GM23338 (cell line): ENCODE measurements at regions not wholly inside any gene's neighbourhood (a gene's known extent, or its start where the extent isn't known, plus 50 kb on each side); places are given as distances from the start of the nearest gene placed in this dataset.

Source experiments
- ATAC-seq: fragments of 200-7000 bp; cut with Tn5 transposase; 3 replicates; pipeline ENCODE4 v1.9.1; 2020
- DNase-seq: peaks from one replicate; pipeline ENCODE4 v3.0.0-alpha.2; 2015; ENCODE audit warnings: low spot score
- H2AFZ ChIP-seq: fragments of 200-600 bp; sonication (generic); 2 replicates; pipeline ENCODE4 v1.8.0; 2016; ENCODE audit warnings: antibody characterized with exemption, mild to moderate bottlenecking, moderate library complexity
- H3F3A ChIP-seq: fragments of 200-600 bp; sonication (generic); replicated peaks from 2 replicates; pipeline ENCODE4 v1.8.0; 2017; ENCODE audit warnings: antibody characterized with exemption, mixed run types, low read depth
- H3K27ac ChIP-seq: fragments of 200-600 bp; sonication (generic); 2 replicates; pipeline ENCODE4 v1.6.1; 2016; ENCODE audit warnings: low read depth
- H3K27me3 ChIP-seq: fragments of 200-600 bp; sonication (generic); 2 replicates; pipeline ENCODE4 v1.8.0; 2016; ENCODE audit warnings: mild to moderate bottlenecking, mixed run types, moderate library complexity; ENCODE audit not compliant: insufficient read depth
- H3K36me3 ChIP-seq: fragments of 200-600 bp; sonication (generic); 2 replicates; pipeline ENCODE4 v1.8.0; 2016; ENCODE audit warnings: mild to moderate bottlenecking; ENCODE audit not compliant: insufficient read depth
- H3K4me1 ChIP-seq: fragments of 200-600 bp; sonication (generic); 2 replicates; pipeline ENCODE4 v1.8.0; 2016; ENCODE audit warnings: mild to moderate bottlenecking, moderate library complexity; ENCODE audit not compliant: insufficient read depth
- H3K4me2 ChIP-seq: fragments of 200-600 bp; sonication (generic); 2 replicates; pipeline ENCODE4 v1.7.1; 2017; ENCODE audit warnings: mixed run types
- H3K4me3 ChIP-seq: fragments of 200-600 bp; sonication (generic); 2 replicates; pipeline ENCODE4 v1.6.1; 2016; ENCODE audit warnings: mixed run types
- H3K79me2 ChIP-seq: fragments of 200-600 bp; sonication (generic); replicated peaks from 2 replicates; pipeline ENCODE4 v1.8.0; 2017; ENCODE audit warnings: mild to moderate bottlenecking; ENCODE audit not compliant: insufficient read depth
- H3K9me2 ChIP-seq: fragments of 200-600 bp; sonication (generic); 2 replicates; pipeline ENCODE4 v1.8.0; 2017; ENCODE audit not compliant: insufficient read depth
- H4K20me1 ChIP-seq: fragments of 200-600 bp; sonication (generic); replicated peaks from 2 replicates; pipeline ENCODE4 v1.8.0; 2017; ENCODE audit warnings: mild to moderate bottlenecking; ENCODE audit not compliant: insufficient read depth
- H3K27ac Mint-ChIP-seq: 2 replicates; pipeline ENCODE4 v1.8.0; 2020; ENCODE audit warnings: inconsistent platforms, mild to moderate bottlenecking, moderate library complexity, mixed read lengths
- H3K27me3 Mint-ChIP-seq: 3 replicates; pipeline ENCODE4 v1.8.0; 2022; ENCODE audit warnings: low read depth, mild to moderate bottlenecking, moderate library complexity, mixed read lengths, inconsistent platforms; ENCODE audit not compliant: insufficient read depth, poor library complexity
- H3K36me3 Mint-ChIP-seq: 3 replicates; pipeline ENCODE4 v1.8.0; 2021; ENCODE audit warnings: low read depth, mild to moderate bottlenecking, inconsistent platforms, moderate library complexity, mixed read lengths
- H3K4me1 Mint-ChIP-seq: 3 replicates; pipeline ENCODE4 v1.8.0; 2020; ENCODE audit warnings: mild to moderate bottlenecking, inconsistent platforms, mixed read lengths
- H3K4me3 Mint-ChIP-seq: 3 replicates; pipeline ENCODE4 v1.8.0; 2021; ENCODE audit warnings: moderate library complexity, mild to moderate bottlenecking, inconsistent platforms, mixed read lengths
- H3K9me3 Mint-ChIP-seq: 3 replicates; pipeline ENCODE4 v1.8.0; 2020; ENCODE audit warnings: moderate library complexity, mild to moderate bottlenecking, inconsistent platforms, mixed read lengths
- CREB1 ChIP-seq: fragments of 250-450 bp; sonication (Bioruptor Pico); IDR thresholded peaks from 2 replicates; pipeline ENCODE4 v1.5.0; 2020; ENCODE audit warnings: low read depth, mild to moderate bottlenecking, moderate library complexity
- CTCF ChIP-seq, 2 experiments: fragments of 200-600 bp in 1 of 2; sonication (generic) in 1 of 2; conservative IDR thresholded peaks; 2 replicates each; pipeline versions ENCODE4 v1.5.1 to v1.6.1; 2016 to 2017; ENCODE audit warnings: antibody characterized with exemption in 2 of 2, low read depth in 2 of 2, mild to moderate bottlenecking in 2 of 2, moderate library complexity in 1 of 2
- EZH2 ChIP-seq: fragments of 200-600 bp; sonication (generic); IDR thresholded peaks from one replicate; pipeline ENCODE4 v1.8.0; 2017; ENCODE audit warnings: antibody characterized with exemption, mild to moderate bottlenecking, low read depth; ENCODE audit not compliant: unreplicated experiment
- EZH2phosphoT487 ChIP-seq: fragments of 200-600 bp; sonication (generic); IDR thresholded peaks from one replicate; pipeline ENCODE4 v1.8.1; 2018; ENCODE audit warnings: antibody characterized with exemption; ENCODE audit not compliant: unreplicated experiment
- JUNB ChIP-seq: IDR thresholded peaks from one replicate; pipeline ENCODE4 v1.6.1; 2016; ENCODE audit warnings: antibody characterized with exemption; ENCODE audit not compliant: unreplicated experiment
- NANOG ChIP-seq: IDR thresholded peaks from 2 replicates; pipeline ENCODE4 v1.6.1; 2016; ENCODE audit warnings: antibody characterized with exemption, borderline replicate concordance
- POLR2AphosphoS5 ChIP-seq: IDR thresholded peaks from 2 replicates; pipeline ENCODE4 v1.6.1; 2016; ENCODE audit warnings: antibody characterized with exemption, low read depth
- STAT1 ChIP-seq: IDR thresholded peaks from one replicate; pipeline ENCODE4 v1.6.1; 2016; ENCODE audit warnings: antibody characterized with exemption; ENCODE audit not compliant: unreplicated experiment
- ZNF114 ChIP-seq: fragments of 250-450 bp; sonication (Bioruptor Pico); IDR thresholded peaks from 2 replicates; pipeline ENCODE4 v1.5.0; 2020; ENCODE audit warnings: mild to moderate bottlenecking, moderate library complexity
- ZNF331 ChIP-seq: fragments of 250-450 bp; sonication (Bioruptor Pico); IDR thresholded peaks from 2 replicates; pipeline ENCODE4 v1.5.0; 2020; ENCODE audit warnings: low read depth, mild to moderate bottlenecking, moderate library complexity
- TF ChIP-seq, protein P1 (sequence below): fragments of 250-450 bp; sonication (Bioruptor Pico); IDR thresholded peaks from 2 replicates; pipeline ENCODE4 v1.5.0; 2020; ENCODE audit warnings: mild to moderate bottlenecking, moderate library complexity
- TF ChIP-seq, protein P2 (sequence below): IDR thresholded peaks from 2 replicates; pipeline ENCODE4 v1.6.1; 2016; ENCODE audit warnings: antibody characterized with exemption
- TF ChIP-seq, protein P3 (sequence below): IDR thresholded peaks from one replicate; pipeline ENCODE4 v1.6.1; 2018; ENCODE audit warnings: antibody characterized with exemption; ENCODE audit not compliant: unreplicated experiment

- peaks cover 4% of the 10 kb centered on the region for H3K27me3 Mint-ChIP-seq
- Histone ChIP-seq H2AFZ (no peak overlapping the region), H3K9me2 (0 out of 2 replicates have a peak, but pooled peaks cover 7% of the 10 kb centered on the region), H3K27ac (no peak overlapping the region), H3K27me3 (no peaks in the 10 kb centered on the region), H3K4me1 (peaks cover 14% of the 10 kb centered on the region), H3K4me3 (no peak overlapping the region), H3K36me3 (no peaks in the 10 kb centered on the region), H3K4me2 (no peak overlapping the region), H4K20me1 (no peaks in the 10 kb centered on the region), H3K79me2 (no peaks in the 10 kb centered on the region), H3F3A (no peaks in the 10 kb centered on the region)
- ATAC-seq (no peak), DNase-seq (no peak)
- H3K36me3 Mint-ChIP-seq: no peaks in the 10 kb centered on the region; the same call in 2 of the 3 replicates
- no peaks in the 10 kb centered on the region for H3K9me3 Mint-ChIP-seq
- H3K4me1 Mint-ChIP-seq: peaks cover 28% of the 10 kb centered on the region
- TF ChIP-seq CREB1 (CRISPR knock-in tag): no peak
- TF ChIP-seq, protein P1, sequence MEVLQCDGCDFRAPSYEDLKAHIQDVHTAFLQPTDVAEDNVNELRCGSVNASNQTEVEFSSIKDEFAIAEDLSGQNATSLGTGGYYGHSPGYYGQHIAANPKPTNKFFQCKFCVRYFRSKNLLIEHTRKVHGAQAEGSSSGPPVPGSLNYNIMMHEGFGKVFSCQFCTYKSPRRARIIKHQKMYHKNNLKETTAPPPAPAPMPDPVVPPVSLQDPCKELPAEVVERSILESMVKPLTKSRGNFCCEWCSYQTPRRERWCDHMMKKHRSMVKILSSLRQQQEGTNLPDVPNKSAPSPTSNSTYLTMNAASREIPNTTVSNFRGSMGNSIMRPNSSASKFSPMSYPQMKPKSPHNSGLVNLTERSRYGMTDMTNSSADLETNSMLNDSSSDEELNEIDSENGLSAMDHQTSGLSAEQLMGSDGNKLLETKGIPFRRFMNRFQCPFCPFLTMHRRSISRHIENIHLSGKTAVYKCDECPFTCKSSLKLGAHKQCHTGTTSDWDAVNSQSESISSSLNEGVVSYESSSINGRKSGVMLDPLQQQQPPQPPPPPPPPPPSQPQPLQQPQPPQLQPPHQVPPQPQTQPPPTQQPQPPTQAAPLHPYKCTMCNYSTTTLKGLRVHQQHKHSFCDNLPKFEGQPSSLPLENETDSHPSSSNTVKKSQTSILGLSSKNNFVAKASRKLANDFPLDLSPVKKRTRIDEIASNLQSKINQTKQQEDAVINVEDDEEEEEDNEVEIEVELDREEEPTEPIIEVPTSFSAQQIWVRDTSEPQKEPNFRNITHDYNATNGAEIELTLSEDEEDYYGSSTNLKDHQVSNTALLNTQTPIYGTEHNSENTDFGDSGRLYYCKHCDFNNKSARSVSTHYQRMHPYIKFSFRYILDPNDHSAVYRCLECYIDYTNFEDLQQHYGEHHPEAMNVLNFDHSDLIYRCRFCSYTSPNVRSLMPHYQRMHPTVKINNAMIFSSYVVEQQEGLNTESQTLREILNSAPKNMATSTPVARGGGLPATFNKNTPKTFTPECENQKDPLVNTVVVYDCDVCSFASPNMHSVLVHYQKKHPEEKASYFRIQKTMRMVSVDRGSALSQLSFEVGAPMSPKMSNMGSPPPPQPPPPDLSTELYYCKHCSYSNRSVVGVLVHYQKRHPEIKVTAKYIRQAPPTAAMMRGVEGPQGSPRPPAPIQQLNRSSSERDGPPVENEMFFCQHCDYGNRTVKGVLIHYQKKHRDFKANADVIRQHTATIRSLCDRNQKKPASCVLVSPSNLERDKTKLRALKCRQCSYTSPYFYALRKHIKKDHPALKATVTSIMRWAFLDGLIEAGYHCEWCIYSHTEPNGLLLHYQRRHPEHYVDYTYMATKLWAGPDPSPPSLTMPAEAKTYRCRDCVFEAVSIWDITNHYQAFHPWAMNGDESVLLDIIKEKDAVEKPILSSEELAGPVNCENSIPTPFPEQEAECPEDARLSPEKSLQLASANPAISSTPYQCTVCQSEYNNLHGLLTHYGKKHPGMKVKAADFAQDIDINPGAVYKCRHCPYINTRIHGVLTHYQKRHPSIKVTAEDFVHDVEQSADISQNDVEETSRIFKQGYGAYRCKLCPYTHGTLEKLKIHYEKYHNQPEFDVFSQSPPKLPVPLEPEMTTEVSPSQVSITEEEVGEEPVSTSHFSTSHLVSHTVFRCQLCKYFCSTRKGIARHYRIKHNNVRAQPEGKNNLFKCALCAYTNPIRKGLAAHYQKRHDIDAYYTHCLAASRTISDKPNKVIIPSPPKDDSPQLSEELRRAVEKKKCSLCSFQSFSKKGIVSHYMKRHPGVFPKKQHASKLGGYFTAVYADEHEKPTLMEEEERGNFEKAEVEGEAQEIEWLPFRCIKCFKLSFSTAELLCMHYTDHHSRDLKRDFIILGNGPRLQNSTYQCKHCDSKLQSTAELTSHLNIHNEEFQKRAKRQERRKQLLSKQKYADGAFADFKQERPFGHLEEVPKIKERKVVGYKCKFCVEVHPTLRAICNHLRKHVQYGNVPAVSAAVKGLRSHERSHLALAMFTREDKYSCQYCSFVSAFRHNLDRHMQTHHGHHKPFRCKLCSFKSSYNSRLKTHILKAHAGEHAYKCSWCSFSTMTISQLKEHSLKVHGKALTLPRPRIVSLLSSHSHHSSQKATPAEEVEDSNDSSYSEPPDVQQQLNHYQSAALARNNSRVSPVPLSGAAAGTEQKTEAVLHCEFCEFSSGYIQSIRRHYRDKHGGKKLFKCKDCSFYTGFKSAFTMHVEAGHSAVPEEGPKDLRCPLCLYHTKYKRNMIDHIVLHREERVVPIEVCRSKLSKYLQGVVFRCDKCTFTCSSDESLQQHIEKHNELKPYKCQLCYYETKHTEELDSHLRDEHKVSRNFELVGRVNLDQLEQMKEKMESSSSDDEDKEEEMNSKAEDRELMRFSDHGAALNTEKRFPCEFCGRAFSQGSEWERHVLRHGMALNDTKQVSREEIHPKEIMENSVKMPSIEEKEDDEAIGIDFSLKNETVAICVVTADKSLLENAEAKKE (CRISPR knock-in tag): no peak
- TF ChIP-seq, protein P2, sequence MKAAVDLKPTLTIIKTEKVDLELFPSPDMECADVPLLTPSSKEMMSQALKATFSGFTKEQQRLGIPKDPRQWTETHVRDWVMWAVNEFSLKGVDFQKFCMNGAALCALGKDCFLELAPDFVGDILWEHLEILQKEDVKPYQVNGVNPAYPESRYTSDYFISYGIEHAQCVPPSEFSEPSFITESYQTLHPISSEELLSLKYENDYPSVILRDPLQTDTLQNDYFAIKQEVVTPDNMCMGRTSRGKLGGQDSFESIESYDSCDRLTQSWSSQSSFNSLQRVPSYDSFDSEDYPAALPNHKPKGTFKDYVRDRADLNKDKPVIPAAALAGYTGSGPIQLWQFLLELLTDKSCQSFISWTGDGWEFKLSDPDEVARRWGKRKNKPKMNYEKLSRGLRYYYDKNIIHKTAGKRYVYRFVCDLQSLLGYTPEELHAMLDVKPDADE: no peak
- no peak for TF ChIP-seq ZNF331 (CRISPR knock-in tag)
- TF ChIP-seq, protein P3, sequence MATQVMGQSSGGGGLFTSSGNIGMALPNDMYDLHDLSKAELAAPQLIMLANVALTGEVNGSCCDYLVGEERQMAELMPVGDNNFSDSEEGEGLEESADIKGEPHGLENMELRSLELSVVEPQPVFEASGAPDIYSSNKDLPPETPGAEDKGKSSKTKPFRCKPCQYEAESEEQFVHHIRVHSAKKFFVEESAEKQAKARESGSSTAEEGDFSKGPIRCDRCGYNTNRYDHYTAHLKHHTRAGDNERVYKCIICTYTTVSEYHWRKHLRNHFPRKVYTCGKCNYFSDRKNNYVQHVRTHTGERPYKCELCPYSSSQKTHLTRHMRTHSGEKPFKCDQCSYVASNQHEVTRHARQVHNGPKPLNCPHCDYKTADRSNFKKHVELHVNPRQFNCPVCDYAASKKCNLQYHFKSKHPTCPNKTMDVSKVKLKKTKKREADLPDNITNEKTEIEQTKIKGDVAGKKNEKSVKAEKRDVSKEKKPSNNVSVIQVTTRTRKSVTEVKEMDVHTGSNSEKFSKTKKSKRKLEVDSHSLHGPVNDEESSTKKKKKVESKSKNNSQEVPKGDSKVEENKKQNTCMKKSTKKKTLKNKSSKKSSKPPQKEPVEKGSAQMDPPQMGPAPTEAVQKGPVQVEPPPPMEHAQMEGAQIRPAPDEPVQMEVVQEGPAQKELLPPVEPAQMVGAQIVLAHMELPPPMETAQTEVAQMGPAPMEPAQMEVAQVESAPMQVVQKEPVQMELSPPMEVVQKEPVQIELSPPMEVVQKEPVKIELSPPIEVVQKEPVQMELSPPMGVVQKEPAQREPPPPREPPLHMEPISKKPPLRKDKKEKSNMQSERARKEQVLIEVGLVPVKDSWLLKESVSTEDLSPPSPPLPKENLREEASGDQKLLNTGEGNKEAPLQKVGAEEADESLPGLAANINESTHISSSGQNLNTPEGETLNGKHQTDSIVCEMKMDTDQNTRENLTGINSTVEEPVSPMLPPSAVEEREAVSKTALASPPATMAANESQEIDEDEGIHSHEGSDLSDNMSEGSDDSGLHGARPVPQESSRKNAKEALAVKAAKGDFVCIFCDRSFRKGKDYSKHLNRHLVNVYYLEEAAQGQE: no peak
- TF ChIP-seq JUNB: no peak
- TF ChIP-seq EZH2: no peak
- no peak for TF ChIP-seq CTCF (conservative IDR thresholded peaks at IDR 0.05; ENCODE audit: low read depth in 2 of 2)
- TF ChIP-seq ZNF114 (CRISPR knock-in tag): no peak
- no peak for TF ChIP-seq POLR2AphosphoS5
- TF ChIP-seq STAT1: no peak
- no peak for TF ChIP-seq EZH2phosphoT487
- no peak for TF ChIP-seq NANOG
- no peak overlapping the region for H3K4me3 Mint-ChIP-seq
- no peak overlapping the region for H3K27ac Mint-ChIP-seq
Observed at GRCh38 chr12:30046376-30046775, 262.6 kb upstream of the TMTC1 start.
